HEK293T (cell line): ENCODE measurements at regions not wholly inside any gene's neighbourhood (a gene's known extent, or its start where the extent isn't known, plus 50 kb on each side); places are given as distances from the start of the nearest gene placed in this dataset.
"Not testable (repeated sequence)": the region's sequence is repeated elsewhere in the genome, so short reads cannot be mapped to it uniquely, and the experiment has no call there.

ENCODE experiments used
- CTCF ChIA-PET: fragments of 350-600 bp; formaldehyde crosslinking; extraction: SDS; loops from one replicate; lab custom pipeline; 2021; ENCODE audit warnings: antibody characterized with exemption, inconsistent platforms; lab: Yijun Ruan, JAX
- POLR2A ChIA-PET: fragments of 350-600 bp; formaldehyde crosslinking; extraction: SDS; loops from one replicate; lab custom pipeline; 2020; ENCODE audit warnings: antibody characterized with exemption, inconsistent platforms; lab: Yijun Ruan, JAX
- DNase-seq: peaks from one replicate; pipeline ENCODE4 v3.0.0; 2012; ENCODE audit warnings: mixed read lengths; ENCODE audit errors: extremely low spot score
- ARNT ChIP-seq: fragments of 450-650 bp; IDR thresholded peaks from 2 replicates; pipeline ENCODE4 v1.6.1; 2017; ENCODE audit warnings: mild to moderate bottlenecking
- BHLHE40 ChIP-seq: fragments of 450-650 bp; IDR thresholded peaks from 2 replicates; pipeline ENCODE4 v1.6.1; 2016; ENCODE audit warnings: mild to moderate bottlenecking, moderate library complexity, borderline replicate concordance
- CTBP1 ChIP-seq: fragments of 450-650 bp; IDR thresholded peaks from 2 replicates; pipeline ENCODE4 v1.6.1; 2016; ENCODE audit warnings: borderline replicate concordance
- ELF4 ChIP-seq: fragments of 450-650 bp; IDR thresholded peaks from 2 replicates; pipeline ENCODE4 v1.6.1; 2017; ENCODE audit warnings: antibody characterized with exemption
- FOXA1 ChIP-seq: fragments of 450-650 bp; IDR thresholded peaks from 2 replicates; pipeline ENCODE4 v1.6.1; 2016; ENCODE audit warnings: mild to moderate bottlenecking
- FOXK2 ChIP-seq: fragments of 450-650 bp; IDR thresholded peaks from 2 replicates; pipeline ENCODE4 v1.6.1; 2016; ENCODE audit warnings: mild to moderate bottlenecking
- FOXM1 ChIP-seq: fragments of 450-650 bp; IDR thresholded peaks from 2 replicates; pipeline ENCODE4 v1.6.1; 2017; ENCODE audit warnings: mild to moderate bottlenecking, borderline replicate concordance
- HDGF ChIP-seq: fragments of 450-650 bp; IDR thresholded peaks from 2 replicates; pipeline ENCODE4 v1.6.1; 2017; ENCODE audit warnings: antibody characterized with exemption, borderline replicate concordance
- L3MBTL2 ChIP-seq: fragments of 450-650 bp; conservative IDR thresholded peaks from 2 replicates; pipeline ENCODE4 v1.6.1; 2016; ENCODE audit warnings: mild to moderate bottlenecking
- LEF1 ChIP-seq: fragments of 450-650 bp; IDR thresholded peaks from 2 replicates; pipeline ENCODE4 v1.6.1; 2017; ENCODE audit warnings: mild to moderate bottlenecking, borderline replicate concordance
- NFRKB ChIP-seq: fragments of 450-650 bp; IDR thresholded peaks from 2 replicates; pipeline ENCODE4 v1.6.1; 2016; ENCODE audit warnings: mild to moderate bottlenecking, moderate library complexity
- PKNOX1 ChIP-seq: fragments of 450-650 bp; IDR thresholded peaks from 2 replicates; pipeline ENCODE4 v1.6.1; 2016
- SP1 ChIP-seq: fragments of 450-650 bp; IDR thresholded peaks from 2 replicates; pipeline ENCODE4 v1.6.1; 2017
- SUZ12 ChIP-seq: fragments of 450-650 bp; IDR thresholded peaks from 2 replicates; pipeline ENCODE4 v1.6.1; 2016; ENCODE audit warnings: mild to moderate bottlenecking
- TARDBP ChIP-seq: fragments of 450-650 bp; IDR thresholded peaks from 2 replicates; pipeline ENCODE4 v1.6.1; 2016
- ZNF384 ChIP-seq: fragments of 450-650 bp; IDR thresholded peaks from 2 replicates; pipeline ENCODE4 v1.6.1; 2016

GRCh38 chr22:48627966-48628365 is 1199.7 kb downstream of the BRD1 start:
- CTCF ChIA-PET: no interaction called here

GRCh38 chr22:48627203-48627602 is 1200.5 kb downstream of the BRD1 start:
- DNase-seq: no peak
- TF ChIP-seq TARDBP (no peak), L3MBTL2 (no peak), SP1 (no peak), BHLHE40 (no peak), ELF4 (no peak), HDGF (no peak)
- ChIA-PET CTCF (no interaction called here), POLR2A (no interaction called here)

More at GRCh38 chr22:48627966-48628365, 1199.7 kb downstream of the BRD1 start:
- TF ChIP-seq ARNT (no peak), HDGF (no peak), CTBP1 (no peak), NFRKB (no peak), SUZ12 (no peak), BHLHE40 (no peak), TARDBP (no peak), FOXA1 (no peak), PKNOX1 (no peak), L3MBTL2 (no peak), SP1 (no peak), ELF4 (no peak), FOXK2 (no peak)
- DNase-seq: no peak
- POLR2A ChIA-PET: no interaction called here

GRCh38 chr22:48624401-48624800 is 1203.3 kb downstream of the BRD1 start:
- TF ChIP-seq SP1 (no peak), FOXK2 (no peak), BHLHE40 (no peak), FOXA1 (no peak), NFRKB (no peak), LEF1 (no peak), ARNT (no peak), TARDBP (no peak), L3MBTL2 (no peak), FOXM1 (no peak), ELF4 (no peak)
- ChIA-PET POLR2A (no interaction called here), CTCF (no interaction called here)
- DNase-seq: no peak

DNA sequence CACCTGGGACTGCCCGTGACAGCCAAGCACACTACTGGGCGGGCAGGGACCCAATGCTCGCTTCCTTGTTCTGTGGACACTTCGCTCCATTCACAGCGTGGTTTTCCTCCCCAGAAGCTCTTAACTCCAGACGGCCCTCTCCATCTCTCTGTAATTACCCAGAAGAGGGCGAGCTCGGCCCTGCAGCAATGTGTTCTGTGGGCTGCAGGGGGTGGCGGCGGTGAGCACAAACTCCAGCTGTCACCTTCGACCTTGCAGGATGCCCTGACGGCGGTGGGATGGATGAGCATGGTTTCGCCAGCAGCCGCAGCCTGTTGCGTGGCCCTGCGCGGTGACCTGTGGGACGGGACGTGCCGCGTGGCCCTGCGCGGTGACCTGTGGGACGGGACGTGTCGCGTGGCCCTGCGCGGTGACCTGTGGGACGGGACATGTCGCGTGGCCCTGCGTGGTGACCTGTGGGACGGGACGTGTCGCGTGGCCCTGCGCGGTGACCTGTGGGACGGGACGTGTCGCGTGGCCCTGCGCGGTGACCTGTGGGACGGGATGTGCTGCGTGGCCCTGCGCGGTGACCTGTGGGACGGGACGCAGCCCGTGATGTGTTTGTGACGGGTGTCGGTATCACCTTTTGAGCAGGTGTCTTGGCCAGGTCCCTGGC is 1204.7 kb downstream of the BRD1 start:
- ChIA-PET CTCF (no interaction called here), POLR2A (no interaction called here)
- no peak for DNase-seq
- TF ChIP-seq ZNF384 (no peak), LEF1 (no peak), BHLHE40 (no peak), TARDBP (no peak), FOXK2 (no peak), HDGF (no peak)

GRCh38 chr22:48621085-48621484 is 1206.6 kb downstream of the BRD1 start:
- ChIA-PET CTCF (no interaction called here), POLR2A (no interaction called here)
- DNase-seq: no peak
- TF ChIP-seq ZNF384: no peak
- TF ChIP-seq SUZ12: no peak
- no peak for TF ChIP-seq BHLHE40
- no peak for TF ChIP-seq FOXA1
- no peak for TF ChIP-seq ELF4
- TF ChIP-seq PKNOX1: no peak
- TF ChIP-seq ARNT: no peak
- TF ChIP-seq FOXK2: no peak
- TF ChIP-seq TARDBP: no peak
- TF ChIP-seq HDGF: no peak
- no peak for TF ChIP-seq FOXM1

DNA sequence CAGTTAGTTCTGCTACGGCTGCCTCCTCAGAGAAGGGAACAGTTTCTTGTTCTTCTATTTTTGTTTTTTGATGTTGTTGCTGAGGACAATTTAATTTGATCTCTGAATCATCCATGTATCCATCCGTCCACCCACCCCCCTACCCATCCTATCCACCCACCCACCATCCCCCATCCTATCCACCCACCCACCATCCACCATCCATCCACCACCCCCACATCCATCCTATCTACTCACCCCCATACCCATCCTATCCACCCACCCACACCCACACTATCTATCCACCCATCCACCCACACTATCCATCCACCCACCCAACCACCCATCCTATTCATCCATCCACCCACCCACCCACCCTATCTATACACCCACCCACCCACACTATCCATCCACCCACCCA is 1207.2 kb downstream of the BRD1 start:
- CTCF ChIA-PET, POLR2A ChIA-PET, DNase-seq: not testable (repeated sequence)

DNA sequence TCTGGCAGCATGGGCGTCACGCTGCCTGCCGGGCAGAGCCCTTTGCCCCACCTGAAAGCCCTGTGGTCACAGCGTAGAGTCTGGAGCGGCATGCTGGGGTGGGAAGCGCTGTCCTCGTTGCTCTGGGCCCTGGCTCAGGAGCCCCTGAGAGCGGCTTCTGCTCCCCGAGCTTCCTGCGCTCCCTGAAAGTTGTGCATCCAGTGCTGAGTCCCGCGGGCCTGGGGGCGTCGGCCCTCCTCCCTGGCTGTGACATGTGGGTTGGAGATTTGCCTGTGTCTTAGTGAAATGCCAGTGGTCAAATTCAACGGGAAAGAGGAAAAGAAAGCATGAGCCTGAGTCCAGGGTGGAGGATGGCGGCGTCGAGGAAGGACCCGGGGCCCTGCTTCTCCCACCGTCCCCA is 1208.0 kb downstream of the BRD1 start:
- ChIA-PET CTCF (no interaction called here), POLR2A (no interaction called here)

More for the DNA sequence above, 1208.0 kb downstream of the BRD1 start:
- DNase-seq: no peak
- TF ChIP-seq FOXA1 (no peak), SUZ12 (no peak), FOXM1 (no peak), ARNT (no peak), LEF1 (no peak), L3MBTL2 (no peak), NFRKB (no peak), PKNOX1 (no peak), ZNF384 (no peak), BHLHE40 (no peak)
